HepG2 (cell line): ENCODE measurements at regions not wholly inside any gene's neighbourhood (a gene's known extent, or its start where the extent isn't known, plus 50 kb on each side); places are given as distances from the start of the nearest gene placed in this dataset.

Experiments
- ARNTL ChIP-seq: sonication (generic); formaldehyde crosslinking; IDR thresholded peaks from 2 replicates; pipeline ENCODE4 v1.4.0; 2020; ENCODE audit warnings: mild to moderate bottlenecking, missing genetic modification reagents
- CCAR2 ChIP-seq: fragments of 200-400 bp; formaldehyde crosslinking; optimal IDR thresholded peaks from 2 replicates; pipeline ENCODE3; 2018; ENCODE audit warnings: low read depth, mild to moderate bottlenecking, low read length, moderate library complexity
- CSRNP1 ChIP-seq: sonication (generic); formaldehyde crosslinking; IDR thresholded peaks from 2 replicates; pipeline ENCODE4 v1.8.1; 2023; ENCODE audit warnings: mild to moderate bottlenecking, missing genetic modification reagents
- HNF1A ChIP-seq, 2 experiments: sonication (generic) in 1 of 2; formaldehyde crosslinking in 1 of 2; IDR thresholded peaks; 2 replicates each; pipeline versions ENCODE4 v1.4.0 to v1.6.1; 2016 to 2020; ENCODE audit warnings: borderline replicate concordance in 1 of 2, low read depth in 1 of 2, mild to moderate bottlenecking in 1 of 2, missing genetic modification reagents in 1 of 2
- SMAD1 ChIP-seq: sonication (generic); formaldehyde crosslinking; IDR thresholded peaks from 2 replicates; pipeline ENCODE4 v1.4.0; 2020; ENCODE audit warnings: missing genetic modification reagents, low read depth, mild to moderate bottlenecking, borderline replicate concordance
- SP4 ChIP-seq: sonication (generic); formaldehyde crosslinking; IDR thresholded peaks from 2 replicates; pipeline ENCODE4 v1.8.1; 2023; ENCODE audit warnings: mild to moderate bottlenecking, missing genetic modification reagents
- TGIF2 ChIP-seq: IDR thresholded peaks from 2 replicates; pipeline ENCODE4 v1.6.1; 2016; ENCODE audit warnings: control low read depth, missing compliant biosample characterization
- ZFP36L1 ChIP-seq: sonication (generic); formaldehyde crosslinking; IDR thresholded peaks from 2 replicates; pipeline ENCODE4 v1.8.0; 2022; ENCODE audit warnings: mild to moderate bottlenecking, missing genetic modification reagents, moderate library complexity
- ZNF354B ChIP-seq: sonication (generic); formaldehyde crosslinking; IDR thresholded peaks from 2 replicates; pipeline ENCODE4 v1.8.0; 2022; ENCODE audit warnings: mild to moderate bottlenecking, missing genetic modification reagents
- ZNF446 ChIP-seq: sonication (generic); formaldehyde crosslinking; IDR thresholded peaks from 2 replicates; pipeline ENCODE4 v1.5.0; 2020; ENCODE audit warnings: mild to moderate bottlenecking, missing genetic modification reagents
- ZNF691 ChIP-seq: sonication (generic); formaldehyde crosslinking; IDR thresholded peaks from 2 replicates; pipeline ENCODE4 v1.4.0; 2020; ENCODE audit warnings: missing genetic modification reagents, low read depth, mild to moderate bottlenecking, borderline replicate concordance
- ZNF777 ChIP-seq: sonication (generic); formaldehyde crosslinking; IDR thresholded peaks from 2 replicates; pipeline ENCODE4 v1.4.0; 2020; ENCODE audit warnings: missing genetic modification reagents
- TF ChIP-seq, protein P1 (sequence below): sonication (generic); formaldehyde crosslinking; IDR thresholded peaks from 2 replicates; pipeline ENCODE4 v1.4.0; 2020; ENCODE audit warnings: mild to moderate bottlenecking, missing genetic modification reagents, borderline replicate concordance
- TF ChIP-seq, protein P2 (sequence below): sonication (generic); formaldehyde crosslinking; IDR thresholded peaks from 2 replicates; pipeline ENCODE4 v1.4.0; 2020; ENCODE audit warnings: missing genetic modification reagents; ENCODE audit errors: not compliant biosample characterization
- TF ChIP-seq, protein P3 (sequence below): sonication (generic); formaldehyde crosslinking; IDR thresholded peaks from 2 replicates; pipeline ENCODE4 v1.8.0; 2022; ENCODE audit warnings: mild to moderate bottlenecking, missing genetic modification reagents, borderline replicate concordance

DNA sequence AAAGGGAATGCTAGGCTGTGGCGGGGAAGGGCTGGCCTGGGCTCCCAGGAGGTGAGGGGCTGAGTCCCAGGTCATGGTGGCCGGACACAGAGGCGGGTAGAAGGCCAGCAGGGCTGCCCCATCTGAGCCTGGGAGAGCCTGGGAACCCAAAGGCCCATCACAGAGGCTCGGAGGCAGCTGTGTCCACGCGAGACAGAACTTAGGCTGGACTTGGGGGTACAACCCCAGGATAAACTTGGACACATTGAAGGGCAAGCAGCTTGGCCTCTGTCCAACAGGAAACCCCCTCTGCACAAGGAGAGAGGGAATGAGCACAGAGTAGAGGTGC is 95.9 kb downstream of the ZFP36L2 start (continued):
- TF ChIP-seq, protein P1, sequence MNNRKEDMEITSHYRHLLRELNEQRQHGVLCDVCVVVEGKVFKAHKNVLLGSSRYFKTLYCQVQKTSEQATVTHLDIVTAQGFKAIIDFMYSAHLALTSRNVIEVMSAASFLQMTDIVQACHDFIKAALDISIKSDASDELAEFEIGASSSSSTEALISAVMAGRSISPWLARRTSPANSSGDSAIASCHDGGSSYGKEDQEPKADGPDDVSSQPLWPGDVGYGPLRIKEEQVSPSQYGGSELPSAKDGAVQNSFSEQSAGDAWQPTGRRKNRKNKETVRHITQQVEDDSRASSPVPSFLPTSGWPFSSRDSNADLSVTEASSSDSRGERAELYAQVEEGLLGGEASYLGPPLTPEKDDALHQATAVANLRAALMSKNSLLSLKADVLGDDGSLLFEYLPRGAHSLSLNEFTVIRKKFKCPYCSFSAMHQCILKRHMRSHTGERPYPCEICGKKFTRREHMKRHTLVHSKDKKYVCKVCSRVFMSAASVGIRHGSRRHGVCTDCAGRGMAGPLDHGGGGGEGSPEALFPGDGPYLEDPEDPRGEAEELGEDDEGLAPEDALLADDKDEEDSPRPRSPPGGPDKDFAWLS (CRISPR knock-in tag), result 0 out of 2 replicates have a peak, but pooled peaks have one; percentile 37
- TF ChIP-seq ZNF777 (CRISPR knock-in tag) (0 out of 2 replicates have a peak, but pooled peaks have one; percentile 7), ZNF446 (CRISPR knock-in tag) (no peak), SP4 (0 out of 2 replicates have a peak, but pooled peaks have one; percentile 47), CSRNP1 (0 out of 2 replicates have a peak, but pooled peaks have one; percentile 70), HNF1A (IDR thresholded peaks at IDR 0.05; ENCODE audit: low read depth) (no peak), HNF1A (CRISPR knock-in tag; IDR thresholded peaks at IDR 0.05; ENCODE audit: borderline replicate concordance) (no peak), ZNF691 (CRISPR knock-in tag) (no peak), CCAR2 (no peak), ZNF354B (0 out of 2 replicates have a peak, but pooled peaks have one; percentile 44), TGIF2 (no peak), ZFP36L1 (CRISPR knock-in tag) (no peak), ARNTL (0 out of 2 replicates have a peak, but pooled peaks have one; percentile 5), SMAD1 (CRISPR knock-in tag) (no peak)
- TF ChIP-seq, protein P2, sequence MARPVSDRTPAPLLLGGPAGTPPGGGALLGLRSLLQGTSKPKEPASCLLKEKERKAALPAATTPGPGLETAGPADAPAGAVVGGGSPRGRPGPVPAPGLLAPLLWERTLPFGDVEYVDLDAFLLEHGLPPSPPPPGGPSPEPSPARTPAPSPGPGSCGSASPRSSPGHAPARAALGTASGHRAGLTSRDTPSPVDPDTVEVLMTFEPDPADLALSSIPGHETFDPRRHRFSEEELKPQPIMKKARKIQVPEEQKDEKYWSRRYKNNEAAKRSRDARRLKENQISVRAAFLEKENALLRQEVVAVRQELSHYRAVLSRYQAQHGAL (CRISPR knock-in tag), result no peak
- TF ChIP-seq, protein P3, sequence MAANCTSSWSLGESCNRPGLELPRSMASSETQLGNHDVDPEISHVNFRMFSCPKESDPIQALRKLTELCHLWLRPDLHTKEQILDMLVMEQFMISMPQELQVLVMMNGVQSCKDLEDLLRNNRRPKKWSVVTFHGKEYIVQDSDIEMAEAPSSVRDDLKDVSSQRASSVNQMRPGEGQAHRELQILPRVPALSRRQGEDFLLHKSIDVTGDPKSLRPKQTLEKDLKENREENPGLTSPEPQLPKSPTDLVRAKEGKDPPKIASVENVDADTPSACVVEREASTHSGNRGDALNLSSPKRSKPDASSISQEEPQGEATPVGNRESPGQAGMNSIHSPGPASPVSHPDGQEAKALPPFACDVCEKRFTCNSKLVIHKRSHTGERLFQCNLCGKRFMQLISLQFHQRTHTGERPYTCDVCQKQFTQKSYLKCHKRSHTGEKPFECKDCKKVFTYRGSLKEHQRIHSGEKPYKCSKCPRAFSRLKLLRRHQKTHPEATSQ (CRISPR knock-in tag), result 0 out of 2 replicates have a peak, but pooled peaks have one; percentile 35
